ENCODE measurements at regions not wholly inside any gene's neighbourhood (a gene's known extent, or its start where the extent isn't known, plus 50 kb on each side); places are given as distances from the start of the nearest gene placed in this dataset.

DNA sequence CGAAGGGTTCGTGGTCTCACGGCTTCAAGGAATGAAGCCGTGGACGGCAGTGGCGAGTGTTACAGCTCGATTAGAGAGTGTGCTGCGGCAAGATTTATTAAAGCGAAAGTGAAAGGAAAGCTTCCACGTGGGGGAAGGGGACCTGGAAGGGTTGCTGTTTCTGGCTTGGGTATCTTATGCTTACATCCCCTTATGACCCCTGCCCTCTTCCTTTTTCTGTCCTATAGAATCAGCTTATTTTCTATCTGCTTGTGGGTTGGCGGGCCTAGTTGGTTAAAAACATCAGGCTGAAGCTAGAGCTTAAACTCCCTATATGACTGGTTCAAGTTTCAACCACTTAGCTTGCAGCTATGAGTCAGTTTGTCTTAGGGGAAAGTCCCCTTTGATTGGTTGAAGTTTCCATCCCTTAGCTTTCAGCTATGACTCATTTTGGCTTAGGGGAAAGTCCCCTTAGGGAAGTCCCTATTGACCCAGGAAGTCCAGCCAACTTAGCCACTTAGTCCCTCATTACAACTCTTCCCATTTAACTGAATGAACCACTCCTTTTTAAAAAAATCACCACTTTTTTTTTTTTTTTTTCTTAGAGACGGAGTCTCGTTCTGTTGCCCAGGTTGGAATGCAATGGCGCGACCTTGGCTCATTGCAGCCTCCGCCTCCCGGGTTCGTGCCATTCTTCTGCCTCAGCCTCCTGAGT lies 1494.7 kb upstream of the TMEM132C start:
- Histone ChIP-seq H3K4me3 (ENCODE audit: low read length) (peak overlapping the region; percentile 81), H3K27ac (ENCODE audit: low read length) (peak overlapping the region; percentile 83), H2AFZ (ENCODE audit: low read length) (peak overlapping the region; percentile 89), H4K20me1 (ENCODE audit: low read length) (no peaks in the 10 kb centered on the region), H3K4me2 (ENCODE audit: low read length) (peak overlapping the region; percentile 90), H3K79me2 (ENCODE audit: low read length) (peaks cover 9% of the 10 kb centered on the region; the same call in 1 of the 2 replicates), H3K4me1 (ENCODE audit: insufficient read depth, low read length) (0 out of 2 replicates have a peak, but pooled peaks cover 7% of the 10 kb centered on the region), H3K27me3 (ENCODE audit: low read length) (no peaks in the 10 kb centered on the region), H3K36me3 (ENCODE audit: low read depth, low read length) (no peaks in the 10 kb centered on the region; the same call in 1 of the 2 replicates), H3K9me2 (replicated peaks; ENCODE audit: low read length) (no peaks in the 10 kb centered on the region), H3K9me3 (ENCODE audit: low read length) (no peaks in the 10 kb centered on the region), H3F3A (ENCODE audit: low read length, unreplicated experiment) (no peaks in the 10 kb centered on the region), H3K9ac (ENCODE audit: low read length) (peak overlapping the region; percentile 87)
- intact Hi-C loops (cut with micrococcal nuclease), result loop anchor here (10.0 kb wide), 1 partner anchor 702 kb away; no protein-coding TSS in a partner anchor
- ChIA-PET POLR2A (ENCODE audit: unreplicated experiment) (interaction anchor here (0.6 to 0.7 kb wide), 3 partner anchors 288 to 1853 kb away, joined by 3 to 9 read pairs (median 3); no protein-coding TSS in a partner anchor), CTCF (interaction anchor here (1.3 kb wide), 1 partner anchor 12 kb away, joined by 5 read pairs; no protein-coding TSS in a partner anchor)
- peak; percentile 97 for DNase-seq
- no peak for TF ChIP-seq EZH2phosphoT487 (IDR thresholded peaks at IDR 0.05; ENCODE audit: borderline replicate concordance, low read length)
- TF ChIP-seq, protein P1, sequence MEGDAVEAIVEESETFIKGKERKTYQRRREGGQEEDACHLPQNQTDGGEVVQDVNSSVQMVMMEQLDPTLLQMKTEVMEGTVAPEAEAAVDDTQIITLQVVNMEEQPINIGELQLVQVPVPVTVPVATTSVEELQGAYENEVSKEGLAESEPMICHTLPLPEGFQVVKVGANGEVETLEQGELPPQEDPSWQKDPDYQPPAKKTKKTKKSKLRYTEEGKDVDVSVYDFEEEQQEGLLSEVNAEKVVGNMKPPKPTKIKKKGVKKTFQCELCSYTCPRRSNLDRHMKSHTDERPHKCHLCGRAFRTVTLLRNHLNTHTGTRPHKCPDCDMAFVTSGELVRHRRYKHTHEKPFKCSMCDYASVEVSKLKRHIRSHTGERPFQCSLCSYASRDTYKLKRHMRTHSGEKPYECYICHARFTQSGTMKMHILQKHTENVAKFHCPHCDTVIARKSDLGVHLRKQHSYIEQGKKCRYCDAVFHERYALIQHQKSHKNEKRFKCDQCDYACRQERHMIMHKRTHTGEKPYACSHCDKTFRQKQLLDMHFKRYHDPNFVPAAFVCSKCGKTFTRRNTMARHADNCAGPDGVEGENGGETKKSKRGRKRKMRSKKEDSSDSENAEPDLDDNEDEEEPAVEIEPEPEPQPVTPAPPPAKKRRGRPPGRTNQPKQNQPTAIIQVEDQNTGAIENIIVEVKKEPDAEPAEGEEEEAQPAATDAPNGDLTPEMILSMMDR (conservative IDR thresholded peaks at IDR 0.05; ENCODE audit: low read depth, low read length), result no peak
- no peak for TF ChIP-seq EZH2 (IDR thresholded peaks at IDR 0.05; ENCODE audit: low read length, unreplicated experiment)
- ATAC-seq, result peak; percentile 87
- no TSS peak for BruUV-seq (replicated peaks)

DNA sequence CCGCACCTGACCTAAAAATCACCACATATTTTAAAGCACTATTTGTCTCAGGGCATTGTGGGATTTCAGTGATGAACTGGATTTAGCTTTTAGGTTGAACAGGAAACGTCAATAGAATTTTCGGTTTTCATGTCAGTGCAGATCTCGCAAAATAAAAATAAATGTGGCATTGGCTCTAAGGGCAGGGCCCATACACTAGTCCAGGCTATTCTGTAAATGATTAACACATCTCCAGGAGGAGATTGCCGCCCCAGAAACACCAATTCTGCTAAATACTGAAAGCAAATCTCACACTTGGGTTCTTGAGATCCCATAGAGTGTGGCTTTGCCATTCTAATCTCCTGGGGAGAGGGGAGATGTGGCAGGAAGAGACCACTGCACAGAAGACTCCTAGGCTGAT lies 1494.0 kb upstream of the TMEM132C start:
- H3K9ac ChIP-seq (ENCODE audit: low read length), result no peak overlapping the region
- no TSS peak for BruUV-seq (replicated peaks)
- H3K4me1 ChIP-seq (ENCODE audit: insufficient read depth, low read length), result 0 out of 2 replicates have a peak, but pooled peaks cover 7% of the 10 kb centered on the region
- peak overlapping the region; percentile 17; the same call in 1 of the 2 replicates for H3K4me2 ChIP-seq (ENCODE audit: low read length)
- H4K20me1 ChIP-seq (ENCODE audit: low read length), result no peaks in the 10 kb centered on the region
- DNase-seq, result no peak
- intact Hi-C loops (cut with micrococcal nuclease), result loop anchor here (10.0 kb wide), 1 partner anchor 702 kb away; no protein-coding TSS in a partner anchor
- H3K27ac ChIP-seq (ENCODE audit: low read length), result peak overlapping the region; percentile 49
- no peak overlapping the region for H3K4me3 ChIP-seq (ENCODE audit: low read length)
- H3F3A ChIP-seq (ENCODE audit: low read length, unreplicated experiment), result no peaks in the 10 kb centered on the region
- H3K27me3 ChIP-seq (ENCODE audit: low read length), result no peaks in the 10 kb centered on the region
- H2AFZ ChIP-seq (ENCODE audit: low read length), result peak overlapping the region; percentile 43
- no peaks in the 10 kb centered on the region for H3K9me3 ChIP-seq (ENCODE audit: low read length)
- TF ChIP-seq EZH2 (IDR thresholded peaks at IDR 0.05; ENCODE audit: low read length, unreplicated experiment) (no peak), EZH2phosphoT487 (IDR thresholded peaks at IDR 0.05; ENCODE audit: borderline replicate concordance, low read length) (no peak)
- TF ChIP-seq, protein P1 (conservative IDR thresholded peaks at IDR 0.05; ENCODE audit: low read depth, low read length), result no peak
- no peaks in the 10 kb centered on the region; the same call in 1 of the 2 replicates for H3K36me3 ChIP-seq (ENCODE audit: low read depth, low read length)
- H3K79me2 ChIP-seq (ENCODE audit: low read length), result peaks cover 9% of the 10 kb centered on the region; the same call in 1 of the 2 replicates
- no peak for ATAC-seq
- CTCF ChIA-PET, result interaction anchor here (1.3 kb wide), 1 partner anchor 11 kb away, joined by 5 read pairs; no protein-coding TSS in a partner anchor
- POLR2A ChIA-PET (ENCODE audit: unreplicated experiment), result interaction anchor here (0.6 kb wide), 1 partner anchor 287 kb away, joined by 9 read pairs; no protein-coding TSS in a partner anchor
- no peaks in the 10 kb centered on the region for H3K9me2 ChIP-seq (replicated peaks; ENCODE audit: low read length)

Measured in PC-3 (cell line).